ENCODE measurements at regions not wholly inside any gene's neighbourhood (a gene's known extent, or its start where the extent isn't known, plus 50 kb on each side); places are given as distances from the start of the nearest gene placed in this dataset.
A peak's percentile ranks its signal among the peaks of the same experiment; 100 is the strongest.

- DNase-seq = peak; percentile 60
Observed at GRCh38 chr5:167730121-167730520, 561.3 kb upstream of the WWC1 start.

DNA sequence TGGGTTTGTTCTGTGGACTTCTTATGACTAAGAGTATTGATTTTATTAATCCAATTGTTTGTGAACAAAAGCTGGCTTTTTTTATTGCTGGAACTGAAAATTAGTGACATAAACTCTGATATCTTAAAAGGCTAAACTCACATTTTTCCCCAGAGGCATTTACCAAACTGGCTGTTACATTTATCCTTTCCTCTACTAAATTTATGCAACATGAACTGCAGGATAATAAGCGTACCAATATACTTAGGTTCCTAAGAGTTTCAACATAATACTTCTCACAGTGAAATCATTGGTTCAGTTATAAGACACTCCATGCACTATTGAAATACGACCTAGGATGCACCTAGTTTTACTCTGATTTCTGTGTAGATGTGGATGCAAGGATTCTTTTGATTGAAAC, 560.8 kb upstream of the WWC1 start:
- DNase-seq = no peak

- DNase-seq = no peak
Observed at GRCh38 chr5:167731951-167732350, 559.5 kb upstream of the WWC1 start.

GRCh38 chr5:167732499-167732898, 558.9 kb upstream of the WWC1 start:
- DNase-seq = no peak

DNA sequence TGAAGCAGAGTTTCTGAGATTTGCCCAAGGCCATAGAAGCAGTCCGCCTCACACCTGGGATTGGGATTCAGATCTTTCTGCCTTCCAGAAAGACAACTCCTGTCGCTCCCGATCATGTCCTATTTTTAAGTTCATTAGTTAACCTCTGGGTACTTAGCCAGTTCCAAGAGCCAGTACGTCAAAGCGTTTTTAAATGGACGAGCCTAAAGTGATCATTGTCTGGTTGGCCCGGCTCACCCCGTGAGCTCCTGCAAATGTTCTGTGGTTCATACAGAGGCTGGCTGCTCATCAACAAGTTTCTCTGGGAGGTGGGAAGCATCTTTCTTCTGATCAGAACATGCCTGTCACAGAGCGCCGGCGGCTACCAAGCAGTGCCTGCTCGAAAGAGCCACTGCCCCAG, 554.5 kb upstream of the WWC1 start:
- no peak for DNase-seq

DNA sequence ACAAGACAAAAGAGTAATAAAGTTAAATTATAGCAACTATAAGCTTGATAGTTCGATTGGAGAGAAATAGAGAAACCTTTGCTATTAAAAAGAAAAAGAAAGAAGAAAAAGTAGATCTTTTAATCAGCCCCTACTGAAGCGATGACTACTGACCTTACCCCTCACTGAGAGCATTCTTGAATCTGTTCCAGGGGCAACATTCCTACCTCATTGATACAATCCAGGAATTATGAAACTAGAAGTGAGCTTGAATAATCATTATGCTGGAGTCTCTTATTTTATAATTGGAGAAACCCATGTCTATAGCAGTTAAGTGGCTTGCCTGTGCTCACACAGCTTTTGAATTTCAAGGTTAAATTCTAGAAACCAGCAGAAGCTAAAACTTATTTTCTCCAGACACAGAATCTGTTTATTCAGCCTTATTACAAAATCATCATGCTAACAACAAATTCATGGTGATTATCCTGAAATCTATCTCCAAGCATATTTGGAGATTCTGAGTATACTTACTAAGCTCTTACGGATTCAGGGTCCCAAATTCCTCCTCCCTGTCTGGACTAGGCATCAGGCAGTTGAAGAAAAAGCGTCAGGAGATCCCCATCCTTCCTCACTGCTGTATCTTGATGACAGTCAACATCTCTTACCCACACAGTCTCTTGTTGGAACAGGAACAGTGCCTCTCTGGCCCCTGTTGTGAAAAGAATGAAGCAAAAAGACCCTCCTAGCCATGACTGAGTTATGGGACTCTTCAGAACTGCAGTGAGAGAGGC, 547.6 kb upstream of the WWC1 start:
- DNase-seq = peak; percentile 19

GRCh38 chr5:167745868-167746267, 545.6 kb upstream of the WWC1 start:
- DNase-seq = no peak

- no peak for DNase-seq
Observed at GRCh38 chr5:167750586-167750985, 540.9 kb upstream of the WWC1 start.

GRCh38 chr5:167752936-167753335, 538.5 kb upstream of the WWC1 start:
- no peak for DNase-seq

DNA sequence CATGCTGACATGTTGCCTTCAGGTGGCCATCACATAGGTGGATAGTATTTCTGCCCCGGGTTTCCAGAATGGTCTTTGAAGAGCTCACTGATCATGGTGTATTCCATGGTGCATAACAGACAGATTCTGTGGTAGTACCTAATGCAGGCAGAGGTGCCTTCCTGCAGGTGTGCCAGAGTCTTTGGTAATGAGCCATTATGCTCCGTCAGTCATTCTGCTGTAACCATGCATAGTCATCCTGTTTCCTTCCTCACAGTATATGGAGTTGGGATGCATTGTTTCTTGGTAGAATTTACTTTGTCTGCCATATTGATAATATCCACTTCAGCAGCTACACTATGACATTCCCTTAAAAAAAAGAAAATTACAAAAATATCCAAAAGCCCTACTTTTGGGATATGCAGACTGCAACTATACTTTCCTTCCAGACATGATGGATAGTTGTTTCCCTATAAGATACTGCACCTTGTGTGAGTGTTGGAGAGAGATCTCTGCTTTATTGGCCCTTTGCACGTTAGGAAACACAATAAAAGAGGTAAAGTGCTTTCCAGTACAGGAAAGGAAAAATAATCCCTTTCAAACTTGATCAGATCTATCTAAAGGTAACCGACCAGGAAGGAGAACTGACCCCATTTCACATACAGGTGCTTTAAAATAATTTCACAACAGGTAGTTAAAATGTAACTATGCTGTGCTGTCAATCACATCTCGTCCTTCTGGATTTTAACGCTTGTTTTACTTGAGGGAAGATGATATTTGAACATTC, 537.5 kb upstream of the WWC1 start:
- no peak for DNase-seq

- peak; percentile 26 for DNase-seq
Observed at GRCh38 chr5:167754501-167755021, 536.9 kb upstream of the WWC1 start.

DNA sequence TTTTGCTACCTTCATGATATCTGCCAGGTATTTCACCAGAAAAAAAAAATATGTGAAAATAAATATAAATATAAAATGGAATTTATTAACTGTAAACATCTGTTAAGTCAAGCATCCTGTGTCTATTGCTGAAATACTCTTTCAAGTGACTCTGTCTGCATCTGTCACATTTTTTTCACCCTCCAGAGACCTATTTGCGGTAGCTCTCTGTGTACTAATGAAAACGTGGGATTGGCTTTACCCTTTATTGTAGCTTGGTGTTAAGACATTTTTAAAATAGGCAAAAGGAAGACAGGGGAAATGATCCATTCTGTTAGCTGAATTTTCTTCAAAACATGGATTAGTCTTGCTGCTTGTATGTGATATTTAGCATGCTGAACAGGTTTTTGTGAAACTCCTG, 536.0 kb upstream of the WWC1 start:
- DNase-seq = no peak

GRCh38 chr5:167759057-167759821, 532.2 kb upstream of the WWC1 start:
- no peak for DNase-seq

- DNase-seq = peak; percentile 36
Observed at GRCh38 chr5:167763772-167764171, 527.7 kb upstream of the WWC1 start.

DNA sequence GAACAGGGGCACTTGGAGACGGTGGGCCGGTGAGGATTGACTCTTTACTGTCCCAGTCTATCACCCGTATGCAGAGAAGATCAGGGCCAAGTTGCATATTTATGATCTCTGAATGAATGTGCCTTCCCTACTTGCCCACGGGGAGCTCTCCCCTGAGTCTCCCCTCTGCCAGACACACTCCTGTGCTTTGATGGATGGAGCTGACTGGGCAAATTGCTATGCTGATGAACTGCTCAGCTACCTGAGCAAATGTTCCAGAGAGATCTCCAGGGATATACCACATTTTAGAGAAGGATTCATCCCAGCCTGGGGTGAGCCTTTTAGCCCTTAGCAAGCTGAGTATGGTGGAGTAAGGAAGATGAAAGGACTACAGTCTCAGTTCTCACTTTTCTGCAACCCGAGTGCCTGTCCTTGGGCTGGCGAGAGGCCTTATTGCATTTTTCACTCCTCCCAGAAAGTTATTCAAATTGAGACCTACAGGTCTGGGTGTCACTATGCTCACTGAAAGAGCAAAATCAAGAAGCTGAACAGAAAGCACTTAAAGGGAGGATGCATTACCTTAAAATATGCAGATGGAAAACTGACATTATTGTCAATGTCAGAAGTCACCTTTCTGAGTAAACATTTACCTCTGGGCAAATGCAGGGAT, 526.7 kb upstream of the WWC1 start:
- no peak for DNase-seq

DNA sequence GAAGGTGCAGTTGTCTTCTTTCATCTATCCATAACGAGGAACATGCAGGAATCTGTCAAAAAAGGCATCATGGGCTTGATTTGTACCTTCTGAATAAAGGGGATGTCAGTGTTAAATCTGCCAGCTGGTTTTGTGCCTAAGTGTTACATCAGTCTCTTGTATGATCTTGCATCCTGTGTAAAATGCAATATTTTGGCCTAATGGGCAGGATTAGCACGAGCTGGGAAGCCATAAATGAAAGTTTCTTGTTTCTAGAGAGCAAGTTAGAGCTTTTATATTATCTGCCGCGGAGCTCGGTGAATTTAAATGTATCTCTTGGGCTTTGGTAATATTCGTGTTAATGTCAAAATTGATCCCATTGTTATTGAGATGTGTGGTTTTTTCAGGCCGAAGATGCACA, 526.1 kb upstream of the WWC1 start:
- no peak for DNase-seq

GRCh38 chr5:167766957-167767356, 524.5 kb upstream of the WWC1 start:
- DNase-seq = no peak

DNA sequence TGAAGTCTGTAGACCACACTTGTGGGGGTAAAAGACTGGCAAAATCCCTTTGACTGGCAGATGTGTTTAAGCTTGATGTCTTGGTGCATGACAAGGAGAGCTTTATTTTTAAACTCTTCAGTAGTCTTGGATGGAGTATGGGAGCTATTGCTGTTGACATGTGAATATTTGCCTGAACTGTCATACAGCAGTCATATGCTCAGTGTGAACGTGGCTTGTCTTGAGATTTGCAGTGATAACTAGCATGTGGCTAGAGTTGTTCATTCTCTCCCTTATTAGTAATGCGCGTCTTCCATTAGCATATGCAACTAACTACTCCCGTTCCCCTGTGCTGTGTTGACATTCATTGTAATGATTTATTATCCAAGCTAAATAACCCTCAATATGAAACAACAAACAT, 523.6 kb upstream of the WWC1 start:
- no peak for DNase-seq

DNA sequence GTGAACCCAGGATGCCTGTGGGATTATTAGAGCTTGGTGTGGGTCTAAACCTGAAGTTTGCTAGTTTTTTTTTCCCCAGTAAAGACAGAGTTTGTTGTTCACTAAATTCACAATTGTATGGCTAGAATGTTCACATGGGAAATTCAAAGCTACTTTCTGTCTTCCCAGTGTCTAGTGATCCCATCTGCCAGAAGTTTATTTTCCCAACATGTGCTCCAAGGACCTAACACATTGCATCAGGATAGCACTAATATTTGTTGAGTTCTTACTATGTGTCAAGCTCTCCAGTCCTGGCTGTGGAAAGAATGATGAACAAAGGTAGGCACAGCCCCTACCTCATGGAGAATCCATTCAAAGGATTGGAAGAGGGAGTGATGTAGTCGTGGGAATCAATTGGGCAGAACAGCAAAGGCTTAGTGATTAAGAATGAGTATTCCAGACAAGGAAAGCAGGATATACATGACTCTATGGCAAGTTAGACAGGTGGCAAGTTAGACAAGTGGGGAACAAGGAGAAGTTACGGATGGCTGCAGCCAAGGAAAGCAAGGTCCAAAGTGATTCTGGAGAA, 521.5 kb upstream of the WWC1 start:
- no peak for DNase-seq

DNA sequence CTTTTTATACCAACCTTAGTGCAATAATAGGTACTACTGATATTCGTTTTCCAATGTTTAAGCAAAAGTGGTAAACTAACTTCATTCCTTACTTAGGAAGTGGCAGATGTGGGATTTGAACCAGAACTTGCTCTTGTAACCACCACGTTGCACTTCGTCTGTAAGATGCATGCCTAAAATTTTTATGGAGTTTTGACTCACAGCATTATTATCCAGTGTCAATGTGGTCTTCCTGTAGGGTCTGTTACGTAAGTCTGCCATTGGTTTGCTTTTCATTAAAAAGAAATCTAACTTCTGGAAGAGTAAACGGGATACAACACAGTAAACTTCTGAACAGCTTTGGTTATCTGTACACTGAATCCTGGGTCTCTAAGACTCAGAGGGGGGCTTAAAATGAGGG, 521.0 kb upstream of the WWC1 start:
- peak; percentile 11 for DNase-seq

DNA sequence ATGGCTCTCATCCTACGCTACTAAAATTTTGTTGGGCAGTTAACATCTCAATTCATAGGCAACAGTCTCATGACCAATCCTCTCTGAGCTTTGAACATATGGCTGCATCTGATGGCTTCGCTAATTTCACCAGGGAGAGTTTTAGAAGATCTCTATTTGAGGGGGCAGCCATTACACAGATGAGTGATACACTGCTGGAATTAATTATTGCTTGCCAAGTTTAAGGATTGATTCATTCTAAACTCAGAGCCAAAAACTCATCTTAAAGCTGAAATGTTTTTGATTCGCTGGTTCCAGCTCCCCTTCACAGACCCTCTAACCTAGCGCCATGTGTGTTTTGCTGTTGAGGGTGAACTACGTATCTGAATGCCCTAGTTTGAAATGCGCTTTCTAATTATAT, 519.9 kb upstream of the WWC1 start:
- no peak for DNase-seq

GRCh38 chr5:167773668-167774301, 517.7 kb upstream of the WWC1 start:
- DNase-seq = no peak
